Fibroblast of lung (primary cell): ENCODE measurements at regions not wholly inside any gene's neighbourhood (a gene's known extent, or its start where the extent isn't known, plus 50 kb on each side); places are given as distances from the start of the nearest gene placed in this dataset.

Source experiments
- DNase-seq, 2 donors: peaks; one replicate each; pipeline versions ENCODE4 v3.0.0 to v3.0.0-alpha.2; 2010; ENCODE audit warnings: low read depth in 2 of 2
- H2AFZ ChIP-seq: 2 replicates; pipeline ENCODE4 v1.5.1; 2012; ENCODE audit warnings: low read length, control low read depth, inconsistent platforms
- H3K27ac ChIP-seq: 2 replicates; pipeline ENCODE4 v1.5.1; 2011; ENCODE audit warnings: low read length, control low read depth; ENCODE audit not compliant: insufficient read depth
- H3K27me3 ChIP-seq: 2 replicates; pipeline ENCODE4 v1.5.1; 2011; ENCODE audit warnings: mild to moderate bottlenecking, low read length; ENCODE audit not compliant: control insufficient read depth, insufficient read depth
- H3K36me3 ChIP-seq: 2 replicates; pipeline ENCODE4 v1.5.1; 2011; ENCODE audit warnings: low read length; ENCODE audit not compliant: control insufficient read depth, insufficient read depth
- H3K4me1 ChIP-seq: 2 replicates; pipeline ENCODE4 v1.5.1; 2011; ENCODE audit warnings: low read length; ENCODE audit not compliant: control insufficient read depth, insufficient read depth; ENCODE audit errors: extremely low read depth
- H3K4me2 ChIP-seq: 2 replicates; pipeline ENCODE4 v1.5.1; 2011; ENCODE audit warnings: low read length, control low read depth; ENCODE audit not compliant: insufficient read depth; ENCODE audit errors: extremely low read depth
- H3K4me3 ChIP-seq, 4 experiments: fragments of 200-600 bp in 1 of 4; sonication (generic) in 1 of 4; replicated peaks in 1 of 4; 2 replicates each; pipeline ENCODE4 v1.5.1; 2011 to 2016; ENCODE audit warnings: low read length in 4 of 4, low read depth in 3 of 4, mild to moderate bottlenecking in 3 of 4, control low read depth in 2 of 4, inconsistent platforms in 1 of 4, mixed read lengths in 1 of 4; ENCODE audit not compliant: insufficient read depth in 1 of 4; ENCODE audit errors: control extremely low read depth in 1 of 4
- H3K79me2 ChIP-seq: 2 replicates; pipeline ENCODE4 v1.5.1; 2012; ENCODE audit warnings: mild to moderate bottlenecking, low read length, inconsistent platforms; ENCODE audit not compliant: control insufficient read depth, insufficient read depth
- H3K9ac ChIP-seq: 2 replicates; pipeline ENCODE4 v1.5.1; 2011; ENCODE audit warnings: mild to moderate bottlenecking, low read length, control low read depth; ENCODE audit not compliant: insufficient read depth
- H3K9me3 ChIP-seq: 2 replicates; pipeline ENCODE4 v1.5.1; 2012; ENCODE audit warnings: low read depth, low read length; ENCODE audit not compliant: control insufficient read depth, insufficient read depth
- H4K20me1 ChIP-seq: 2 replicates; pipeline ENCODE4 v1.5.1; 2011; ENCODE audit warnings: low read length; ENCODE audit not compliant: control insufficient read depth, insufficient read depth; ENCODE audit errors: extremely low read depth
- EZH2 ChIP-seq: IDR thresholded peaks from 2 replicates; pipeline ENCODE4 v1.5.1; 2012; ENCODE audit warnings: low read length, control low read depth, mild to moderate bottlenecking; ENCODE audit errors: missing control alignments
- TF ChIP-seq, protein P1 (sequence below), 2 donors: IDR thresholded peaks in 1 of 2; conservative IDR thresholded peaks in 1 of 2; 1 replicate in 1 of 2; 2 replicates in 1 of 2; pipeline ENCODE4 v1.5.1; 2011 to 2012; ENCODE audit warnings: low read length in 2 of 2, control low read depth in 1 of 2, inconsistent platforms in 1 of 2, low read depth in 1 of 2, mild to moderate bottlenecking in 1 of 2

GRCh38 chr20:54308804-54309203 lies 100.9 kb downstream of the PFDN4 start:
- Histone ChIP-seq H3K36me3 (no peaks in the 10 kb centered on the region), H3K9me3 (no peaks in the 10 kb centered on the region), H3K27ac (no peak overlapping the region), H3K9ac (no peak overlapping the region), H3K4me2 (no peak overlapping the region), H2AFZ (no peak overlapping the region), H3K4me3 (no peak overlapping the region), H3K27me3 (no peaks in the 10 kb centered on the region), H3K79me2 (no peaks in the 10 kb centered on the region), H4K20me1 (no peaks in the 10 kb centered on the region), H3K4me1 (no peaks in the 10 kb centered on the region)
- DNase-seq: no peak
- TF ChIP-seq, protein P1, sequence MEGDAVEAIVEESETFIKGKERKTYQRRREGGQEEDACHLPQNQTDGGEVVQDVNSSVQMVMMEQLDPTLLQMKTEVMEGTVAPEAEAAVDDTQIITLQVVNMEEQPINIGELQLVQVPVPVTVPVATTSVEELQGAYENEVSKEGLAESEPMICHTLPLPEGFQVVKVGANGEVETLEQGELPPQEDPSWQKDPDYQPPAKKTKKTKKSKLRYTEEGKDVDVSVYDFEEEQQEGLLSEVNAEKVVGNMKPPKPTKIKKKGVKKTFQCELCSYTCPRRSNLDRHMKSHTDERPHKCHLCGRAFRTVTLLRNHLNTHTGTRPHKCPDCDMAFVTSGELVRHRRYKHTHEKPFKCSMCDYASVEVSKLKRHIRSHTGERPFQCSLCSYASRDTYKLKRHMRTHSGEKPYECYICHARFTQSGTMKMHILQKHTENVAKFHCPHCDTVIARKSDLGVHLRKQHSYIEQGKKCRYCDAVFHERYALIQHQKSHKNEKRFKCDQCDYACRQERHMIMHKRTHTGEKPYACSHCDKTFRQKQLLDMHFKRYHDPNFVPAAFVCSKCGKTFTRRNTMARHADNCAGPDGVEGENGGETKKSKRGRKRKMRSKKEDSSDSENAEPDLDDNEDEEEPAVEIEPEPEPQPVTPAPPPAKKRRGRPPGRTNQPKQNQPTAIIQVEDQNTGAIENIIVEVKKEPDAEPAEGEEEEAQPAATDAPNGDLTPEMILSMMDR (conservative IDR thresholded peaks at IDR 0.05 in 1 of 2, IDR thresholded peaks at IDR 0.05 in 1 of 2; ENCODE audit: low read depth in 1 of 2, low read length in 2 of 2): no peak
- no peak for TF ChIP-seq EZH2

- Histone ChIP-seq H3K36me3 (no peaks in the 10 kb centered on the region), H3K4me1 (no peaks in the 10 kb centered on the region), H3K9me3 (no peaks in the 10 kb centered on the region), H2AFZ (no peak overlapping the region), H3K4me3 (no peak overlapping the region), H3K27me3 (no peaks in the 10 kb centered on the region), H3K27ac (no peak overlapping the region), H3K4me2 (no peak overlapping the region), H3K79me2 (no peaks in the 10 kb centered on the region), H4K20me1 (no peaks in the 10 kb centered on the region), H3K9ac (no peak overlapping the region)
- TF ChIP-seq, protein P1 (conservative IDR thresholded peaks at IDR 0.05 in 1 of 2, IDR thresholded peaks at IDR 0.05 in 1 of 2; ENCODE audit: low read depth in 1 of 2, low read length in 2 of 2): no peak
- TF ChIP-seq EZH2: no peak
- DNase-seq: no peak
Measured at GRCh38 chr20:54318892-54319291, 111.0 kb downstream of the PFDN4 start.

GRCh38 chr20:54320148-54320607 lies 112.3 kb downstream of the PFDN4 start:
- Histone ChIP-seq H3K9ac (no peak overlapping the region), H3K27me3 (no peaks in the 10 kb centered on the region), H3K9me3 (no peaks in the 10 kb centered on the region), H2AFZ (no peak overlapping the region), H3K4me3 (no peak overlapping the region), H3K27ac (no peak overlapping the region), H3K36me3 (no peaks in the 10 kb centered on the region), H3K4me2 (no peak overlapping the region), H3K79me2 (no peaks in the 10 kb centered on the region), H3K4me1 (no peaks in the 10 kb centered on the region), H4K20me1 (no peaks in the 10 kb centered on the region)
- DNase-seq: peak in 1 of 2 donors; percentile 25
- TF ChIP-seq EZH2: no peak
- TF ChIP-seq, protein P1 (conservative IDR thresholded peaks at IDR 0.05 in 1 of 2, IDR thresholded peaks at IDR 0.05 in 1 of 2; ENCODE audit: low read depth in 1 of 2, low read length in 2 of 2): no peak
